ENCODE measurements at regions not wholly inside any gene's neighbourhood (a gene's known extent, or its start where the extent isn't known, plus 50 kb on each side); places are given as distances from the start of the nearest gene placed in this dataset.

DNA sequence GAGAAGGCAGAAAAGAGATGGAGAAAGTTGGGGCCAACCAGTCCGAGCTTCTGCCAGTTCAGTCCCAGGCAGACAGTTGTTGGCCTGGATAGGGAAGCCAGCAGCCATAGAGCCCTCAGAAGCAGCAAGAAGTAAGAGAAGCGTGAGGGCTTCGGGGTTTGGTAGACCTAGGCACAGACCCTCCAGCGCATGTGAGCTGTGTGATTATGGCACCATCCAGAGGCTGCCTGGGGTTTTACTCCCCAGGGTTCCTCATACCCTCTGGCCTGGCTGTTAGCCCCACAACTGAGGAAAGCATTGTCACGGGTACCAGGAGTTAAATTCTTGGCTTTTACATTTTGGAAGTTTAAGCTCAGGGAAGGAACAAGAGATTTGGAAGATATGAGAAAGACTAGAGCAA lies 93.7 kb upstream of the RAB6C start:
- DNase-seq (ENCODE audit: low read depth in 3 of 3, low spot score in 1 of 3): no peak

DNA sequence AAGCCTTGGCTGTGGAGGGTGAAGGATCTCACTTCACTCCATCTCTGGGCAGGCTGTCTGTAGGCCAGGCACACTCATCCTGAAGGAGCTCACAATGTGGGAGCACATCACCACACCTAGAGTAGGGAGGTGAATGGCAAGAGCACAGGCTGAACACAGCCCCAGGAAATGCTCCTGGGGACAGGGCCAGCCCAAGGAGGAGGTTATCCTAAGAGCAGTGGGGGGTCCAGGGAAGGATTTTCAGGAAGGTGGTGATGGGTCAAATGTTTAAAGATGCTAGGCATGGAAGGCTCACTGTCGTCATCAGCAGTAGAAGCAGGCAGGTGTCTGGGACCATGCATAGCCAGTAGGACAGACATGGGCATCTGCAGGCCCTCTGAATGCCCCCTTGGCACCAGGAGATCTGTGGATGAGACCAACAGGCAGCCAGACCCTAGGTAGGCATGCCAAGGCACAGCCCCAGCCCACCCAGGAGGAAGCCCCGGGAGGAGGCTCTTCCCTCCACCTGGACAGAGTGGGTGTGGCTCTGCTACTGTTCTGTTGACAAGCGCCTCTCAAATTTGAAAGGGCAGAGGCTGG lies 91.7 kb upstream of the RAB6C start:
- no peak for DNase-seq (ENCODE audit: low read depth in 3 of 3, low spot score in 1 of 3)

DNA sequence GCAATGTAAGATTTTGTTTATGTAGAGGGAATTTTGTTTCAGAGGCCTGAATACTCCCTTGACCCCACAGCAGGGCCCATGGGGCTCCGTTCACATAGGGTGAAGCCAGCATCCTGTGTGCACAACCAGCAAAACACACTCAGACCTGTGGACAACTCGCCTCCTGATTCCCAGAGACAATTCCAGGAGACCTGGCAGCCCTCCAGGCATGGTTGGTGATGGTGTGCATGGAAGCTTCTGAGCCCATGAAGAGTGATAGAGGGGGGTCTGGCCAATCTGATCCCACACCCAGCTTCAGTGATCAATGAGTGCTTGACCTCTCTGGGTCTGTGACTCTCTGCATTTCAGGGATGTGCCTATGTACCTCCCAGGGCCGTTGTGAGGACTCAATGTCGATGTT lies 91.0 kb upstream of the RAB6C start:
- no peak for DNase-seq (ENCODE audit: low read depth in 3 of 3, low spot score in 1 of 3)

DNA sequence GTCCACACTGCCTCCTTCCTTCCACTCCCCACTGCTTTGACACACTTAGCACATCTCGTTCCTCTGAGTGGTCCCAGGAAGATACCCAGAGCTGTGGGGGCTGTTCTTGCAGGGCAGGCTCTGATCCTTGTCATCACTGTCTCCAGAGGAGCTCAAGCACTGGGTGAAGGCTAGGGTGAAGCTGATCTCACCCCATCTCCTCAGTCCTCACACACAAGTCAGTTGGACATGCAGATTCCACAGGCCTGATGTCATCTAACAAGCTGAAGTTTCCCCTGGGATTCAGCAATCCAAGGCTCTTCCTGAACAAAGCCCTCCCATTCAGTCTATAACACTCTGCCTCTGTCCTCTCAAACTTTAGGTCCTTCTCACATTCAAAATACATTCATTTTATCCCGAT lies 90.6 kb upstream of the RAB6C start:
- no peak for DNase-seq (ENCODE audit: low read depth in 3 of 3, low spot score in 1 of 3)

DNA sequence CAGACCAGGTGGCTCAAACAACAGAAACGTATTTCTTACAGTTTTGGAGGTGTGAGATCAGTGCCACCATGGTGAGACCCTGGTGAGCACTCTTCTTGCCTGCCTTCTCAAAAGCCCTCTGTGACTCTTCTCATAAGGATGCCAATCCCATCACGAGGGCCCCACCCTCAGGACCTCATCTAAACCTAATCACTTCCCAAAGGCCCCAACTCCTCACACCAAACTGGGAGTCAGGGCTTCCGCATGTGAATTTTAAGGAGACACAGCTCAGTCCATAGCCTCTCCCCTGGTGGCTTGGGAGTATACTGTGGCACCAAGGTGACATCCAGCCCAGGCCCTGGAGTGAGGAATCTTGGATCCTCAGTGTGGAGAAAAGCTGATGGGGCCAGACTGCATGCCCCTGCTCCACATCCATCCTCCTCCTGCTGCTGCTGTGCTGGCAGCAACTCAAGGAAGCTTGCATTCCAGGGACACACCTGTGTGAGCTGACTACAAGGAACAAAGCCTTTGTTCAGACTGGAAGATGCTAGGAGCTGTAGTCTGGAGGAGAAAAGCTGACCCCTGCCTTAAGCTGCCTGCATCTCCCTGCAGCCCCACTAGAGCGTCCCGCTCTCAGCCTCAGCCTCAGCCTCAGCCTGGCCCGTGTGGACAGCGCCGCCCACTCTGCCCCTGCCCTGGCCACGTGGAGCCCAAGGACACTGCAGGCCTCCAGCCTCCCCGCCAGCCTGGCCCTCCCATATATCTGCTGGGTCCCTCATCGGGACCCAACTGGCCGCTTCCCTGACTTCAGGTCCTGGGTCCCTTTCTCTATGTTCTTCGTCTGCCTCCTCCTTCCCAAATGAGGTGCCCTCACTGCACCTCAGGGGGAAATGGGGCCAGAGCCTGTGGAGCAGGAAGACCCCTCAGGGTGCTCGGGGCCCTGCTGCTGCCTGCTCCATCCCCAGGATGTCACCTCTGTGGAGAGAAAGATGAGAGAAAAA lies 87.8 kb upstream of the RAB6C start:
- DNase-seq (ENCODE audit: low read depth in 3 of 3, low spot score in 1 of 3): no peak

DNA sequence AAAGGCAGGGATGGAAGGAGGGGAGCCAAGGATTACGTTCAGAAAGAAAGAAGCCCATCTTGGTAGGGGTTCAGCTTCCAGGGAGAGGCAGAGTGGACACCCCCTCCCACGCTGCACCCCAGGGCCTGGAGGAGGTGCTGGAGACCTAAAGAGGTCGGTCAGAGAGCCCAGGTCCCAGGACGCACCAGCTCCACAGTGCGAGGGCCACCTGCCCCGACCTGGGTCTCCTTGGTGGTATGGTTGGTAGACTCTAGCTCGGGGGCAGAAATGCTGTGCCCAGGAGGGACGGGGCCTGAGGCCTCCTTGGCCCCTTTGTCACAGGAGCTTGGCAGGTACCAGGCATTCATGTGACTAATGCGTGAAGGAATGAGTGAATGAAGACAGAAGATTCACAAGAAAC lies 87.1 kb upstream of the RAB6C start:
- DNase-seq (ENCODE audit: low read depth in 3 of 3, low spot score in 1 of 3): no peak

DNA sequence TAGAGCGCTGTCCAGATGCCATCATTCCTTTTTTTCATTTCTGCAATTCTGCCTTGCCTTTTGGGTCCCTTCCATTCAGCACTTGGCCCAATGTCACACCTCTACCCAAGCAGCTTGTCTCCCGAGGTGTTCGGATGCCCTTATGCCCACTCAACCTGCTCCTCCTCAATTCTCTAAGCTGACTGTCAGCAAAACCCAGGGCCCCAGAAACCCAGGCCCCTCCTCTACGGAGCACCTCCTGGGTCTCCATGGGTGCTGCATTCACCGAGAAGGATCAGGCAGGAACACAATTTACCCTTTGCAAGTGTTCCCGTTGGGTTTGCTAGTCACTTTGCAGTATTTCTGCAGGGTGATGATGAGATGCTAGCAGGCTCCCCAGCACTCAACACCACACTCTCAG lies 86.7 kb upstream of the RAB6C start:
- DNase-seq (ENCODE audit: low read depth in 3 of 3, low spot score in 1 of 3): no peak

DNA sequence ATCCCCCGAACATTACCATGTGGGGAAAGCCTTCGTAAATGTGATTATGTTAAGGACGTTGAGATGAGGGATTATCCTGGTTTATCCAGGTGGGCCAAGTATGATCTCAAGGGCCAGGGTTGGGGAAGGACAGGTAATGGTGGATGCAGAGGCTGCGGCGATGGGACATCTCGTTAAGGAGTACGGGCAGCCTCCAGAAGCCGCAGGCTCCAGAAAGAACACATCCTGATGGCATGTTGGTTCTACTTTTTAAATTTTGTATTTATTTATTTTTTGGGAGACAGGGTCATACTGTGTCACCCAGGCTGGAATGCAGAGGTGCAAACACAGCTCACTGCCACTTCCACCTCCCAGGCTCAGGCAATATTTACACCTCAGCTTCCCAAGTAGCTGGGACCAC lies 86.2 kb upstream of the RAB6C start:
- no peak for DNase-seq (ENCODE audit: low read depth in 3 of 3, low spot score in 1 of 3)

DNA sequence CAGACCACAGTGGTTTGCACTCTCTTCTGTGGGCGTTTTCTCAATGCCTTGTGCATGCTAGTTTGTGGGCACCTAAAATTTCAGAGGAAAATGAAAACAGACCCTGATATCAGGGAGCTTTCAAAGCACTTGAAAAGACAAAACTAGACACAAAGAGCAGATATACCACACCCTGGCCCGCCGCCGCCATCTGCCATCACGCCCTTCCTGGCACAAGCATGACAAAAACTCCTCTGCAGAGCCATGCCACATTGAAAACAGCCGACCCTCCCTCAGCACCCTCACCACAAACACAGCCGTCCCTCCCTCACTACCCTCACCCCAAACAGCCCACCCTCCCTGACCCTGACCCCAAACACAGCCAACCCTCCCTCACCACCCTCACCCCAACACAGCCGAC lies 84.8 kb upstream of the RAB6C start:
- DNase-seq (ENCODE audit: low read depth in 3 of 3, low spot score in 1 of 3): no peak

DNA sequence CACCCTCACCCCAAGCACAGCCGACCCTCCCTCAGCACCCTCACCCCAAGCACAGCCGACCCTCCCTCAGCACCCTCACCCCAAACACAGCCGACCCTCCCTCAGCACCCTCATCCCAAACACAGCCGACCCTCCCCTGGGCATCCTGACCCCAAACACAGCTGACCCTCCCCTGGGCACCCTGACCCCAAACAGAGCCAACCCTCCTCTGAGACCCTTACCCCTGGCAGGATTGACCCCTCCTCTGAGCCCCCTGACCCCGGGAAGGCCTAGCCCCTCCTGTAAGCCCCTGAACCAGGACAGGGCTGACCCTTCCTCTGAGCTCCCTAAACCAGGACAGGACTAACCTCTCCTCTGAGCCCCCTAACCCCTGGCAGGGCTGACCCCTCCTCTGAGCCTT lies 84.4 kb upstream of the RAB6C start:
- no peak for DNase-seq (ENCODE audit: low read depth in 3 of 3, low spot score in 1 of 3)

DNA sequence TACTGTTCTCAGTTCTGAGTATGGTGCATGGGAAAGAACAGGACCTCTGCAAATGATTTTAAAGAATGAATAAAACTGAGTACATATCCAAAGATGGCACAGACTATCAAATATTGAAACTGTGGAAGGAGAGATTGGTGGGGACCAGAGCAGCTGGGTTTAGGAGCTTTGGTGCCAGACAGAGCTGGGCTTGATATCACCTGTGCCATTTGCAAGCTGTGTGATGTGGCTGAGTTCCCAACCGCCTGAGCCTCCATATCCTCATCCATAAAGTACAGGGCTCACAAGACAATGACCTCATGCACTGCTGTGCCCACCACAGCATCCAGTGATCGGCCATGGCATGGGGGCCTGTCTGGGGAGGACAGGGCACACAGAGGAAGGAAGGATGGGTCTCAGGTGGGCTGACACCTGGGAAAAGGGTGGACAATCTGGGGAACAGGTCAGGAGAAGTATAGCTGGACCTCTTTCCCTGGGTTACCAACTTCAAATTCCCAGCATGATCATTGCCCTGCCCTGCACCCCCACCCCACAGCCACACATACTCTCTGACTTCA lies 83.9 kb upstream of the RAB6C start:
- no peak for DNase-seq (ENCODE audit: low read depth in 3 of 3, low spot score in 1 of 3)

DNA sequence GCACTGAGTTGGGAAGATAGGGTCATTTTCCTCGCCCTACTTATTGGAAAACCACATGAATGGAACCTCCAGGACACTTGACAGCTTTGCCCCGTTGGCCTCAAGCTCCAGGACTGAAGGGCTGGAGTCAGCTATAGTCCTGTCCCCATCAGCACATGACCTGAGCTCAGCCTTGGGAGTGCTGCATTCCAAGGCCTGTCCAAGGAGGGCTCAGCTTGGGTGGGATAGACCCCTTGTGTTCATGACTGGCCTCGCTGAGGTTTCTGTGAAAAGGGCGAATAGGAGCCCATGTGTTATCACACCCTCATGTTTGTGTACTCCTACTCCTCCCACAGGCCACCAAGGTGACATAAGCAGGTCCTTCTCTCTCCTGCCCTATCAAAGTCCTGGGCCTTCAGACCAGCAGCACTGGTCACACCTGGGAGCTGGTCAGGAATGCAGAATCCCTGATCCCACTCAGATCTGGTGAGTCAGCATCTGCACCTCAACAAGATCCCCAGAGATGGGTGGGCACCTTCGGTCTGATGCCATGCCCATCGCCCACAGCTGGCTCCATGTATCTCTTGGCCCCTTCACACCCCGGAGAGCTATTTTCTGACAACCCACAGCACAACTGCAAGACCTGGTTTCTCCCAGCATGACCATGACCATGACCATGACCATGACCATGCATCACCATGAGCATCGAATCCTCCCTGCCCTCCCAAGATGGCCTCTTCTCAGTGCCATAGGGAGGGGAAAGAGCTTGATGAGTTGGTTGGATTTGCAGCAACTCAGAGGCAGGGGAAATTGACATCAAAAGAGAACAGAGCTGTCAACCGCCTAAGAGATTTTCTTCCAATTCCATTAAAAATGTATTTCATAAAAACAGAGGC lies 83.0 kb upstream of the RAB6C start:
- DNase-seq (ENCODE audit: low read depth in 3 of 3, low spot score in 1 of 3): no peak

DNA sequence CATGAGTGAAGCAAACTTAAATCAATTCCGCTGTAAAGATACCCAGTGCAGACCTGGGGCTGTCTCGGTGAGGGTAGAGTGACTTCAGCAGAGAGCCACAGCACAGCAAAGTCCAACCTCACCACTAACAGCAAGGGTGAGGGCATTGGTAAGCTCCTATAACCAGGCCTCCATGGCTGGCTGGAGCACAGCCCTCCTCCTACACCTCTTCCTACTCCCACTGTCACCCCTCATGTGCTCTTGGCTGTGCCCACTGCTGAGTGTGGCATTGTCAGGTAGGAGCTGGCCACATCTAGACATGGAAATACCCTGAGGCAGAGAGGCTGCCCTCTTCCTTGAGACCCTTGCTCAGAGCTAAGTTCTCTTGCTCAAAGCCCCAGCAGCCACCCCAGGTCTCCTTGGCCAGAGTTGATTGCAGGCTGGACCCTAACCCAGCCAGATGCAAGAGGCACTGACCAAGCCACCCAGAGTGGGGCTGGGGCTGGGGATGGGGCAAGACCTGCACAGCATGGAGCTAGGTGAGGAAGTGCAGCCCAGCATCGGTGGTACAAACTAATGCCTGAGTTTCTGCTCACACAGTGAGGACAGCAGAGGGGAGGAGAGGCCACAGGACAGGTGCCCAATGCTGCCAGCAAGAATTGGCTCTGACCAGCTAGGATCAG lies 77.6 kb upstream of the RAB6C start:
- no peak for DNase-seq (ENCODE audit: low read depth in 3 of 3, low spot score in 1 of 3)

DNA sequence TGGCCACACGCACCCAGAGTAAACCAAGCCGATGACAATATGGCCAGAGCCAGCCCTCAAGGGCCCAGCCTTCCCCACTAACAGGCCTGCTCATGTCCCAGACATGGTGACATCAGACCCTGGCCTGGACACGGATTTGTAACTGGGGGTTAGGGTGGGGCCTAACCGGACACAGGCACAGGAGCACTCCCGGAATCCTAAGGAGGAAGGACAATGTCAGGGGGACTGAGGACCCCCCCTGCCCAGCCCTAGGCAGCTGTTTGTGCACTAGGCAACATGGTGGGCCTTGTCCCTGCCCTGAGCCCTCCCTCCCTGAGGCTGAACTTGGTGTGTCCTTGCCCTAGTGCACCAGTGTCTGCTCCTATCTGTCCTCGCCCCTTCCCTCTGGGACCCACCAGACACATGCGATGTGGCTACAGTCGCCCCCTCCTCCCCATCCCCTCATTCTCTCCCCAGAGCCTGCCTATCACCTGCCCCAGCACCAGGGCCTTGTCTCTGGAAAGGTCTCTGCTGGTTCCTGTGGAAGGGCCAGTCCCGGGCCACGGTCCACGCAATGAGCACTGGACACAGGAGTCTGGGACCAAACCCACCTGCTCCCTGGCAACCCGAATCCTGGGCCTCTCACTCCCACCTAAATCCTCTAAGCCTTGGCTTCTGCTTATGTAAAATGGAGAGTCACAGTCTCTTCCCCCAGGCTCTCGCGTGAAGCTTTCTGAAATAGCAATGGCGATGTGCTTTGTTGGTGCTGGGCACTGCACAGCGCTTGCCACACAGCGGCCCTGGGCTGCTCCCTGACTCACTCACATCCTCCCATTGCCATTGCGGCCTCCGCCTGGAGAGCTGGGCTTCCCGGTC lies 76.5 kb upstream of the RAB6C start:
- DNase-seq (ENCODE audit: low read depth in 3 of 3, low spot score in 1 of 3): no peak

DNA sequence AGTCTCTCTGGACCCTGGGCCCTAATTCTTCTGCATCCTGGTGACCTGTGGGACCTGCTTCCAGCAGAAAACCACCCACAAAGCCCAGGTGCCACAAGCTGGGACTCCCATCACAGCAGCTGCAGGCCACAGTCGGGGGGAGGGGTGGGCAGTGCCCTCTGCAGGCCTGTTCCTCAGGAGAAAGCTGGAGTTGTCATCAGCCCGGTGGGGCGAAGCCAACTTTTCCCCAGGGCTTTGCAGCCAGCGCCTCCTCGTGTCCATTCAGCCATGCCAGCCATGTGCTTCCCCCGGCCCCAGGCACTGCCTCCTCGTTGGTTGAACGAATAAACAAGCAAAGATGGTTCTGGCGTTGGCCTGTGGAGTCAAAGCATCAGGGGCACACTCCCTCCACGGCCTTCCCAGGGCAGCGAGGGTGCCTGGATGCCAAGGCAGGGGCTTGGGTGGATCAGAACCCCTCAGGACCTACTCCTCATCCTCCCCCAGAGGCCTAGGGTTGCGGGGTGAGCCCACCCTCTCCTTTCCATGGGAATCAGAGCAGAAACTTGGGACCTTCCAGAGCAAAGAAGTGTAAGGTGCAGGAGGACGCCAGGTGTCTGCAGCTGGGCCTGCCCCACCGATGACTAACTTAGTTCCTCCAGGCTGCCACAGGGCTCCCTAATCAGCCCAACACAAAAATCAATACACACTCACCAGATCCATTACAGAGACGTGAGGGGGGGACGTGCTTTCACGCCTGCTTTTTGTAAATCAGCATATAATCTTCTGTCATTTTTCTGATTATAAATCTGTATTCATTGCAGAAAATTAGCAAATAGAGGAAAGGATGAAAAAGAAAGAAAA lies 75.7 kb upstream of the RAB6C start:
- DNase-seq (ENCODE audit: low read depth in 3 of 3, low spot score in 1 of 3): no peak

DNA sequence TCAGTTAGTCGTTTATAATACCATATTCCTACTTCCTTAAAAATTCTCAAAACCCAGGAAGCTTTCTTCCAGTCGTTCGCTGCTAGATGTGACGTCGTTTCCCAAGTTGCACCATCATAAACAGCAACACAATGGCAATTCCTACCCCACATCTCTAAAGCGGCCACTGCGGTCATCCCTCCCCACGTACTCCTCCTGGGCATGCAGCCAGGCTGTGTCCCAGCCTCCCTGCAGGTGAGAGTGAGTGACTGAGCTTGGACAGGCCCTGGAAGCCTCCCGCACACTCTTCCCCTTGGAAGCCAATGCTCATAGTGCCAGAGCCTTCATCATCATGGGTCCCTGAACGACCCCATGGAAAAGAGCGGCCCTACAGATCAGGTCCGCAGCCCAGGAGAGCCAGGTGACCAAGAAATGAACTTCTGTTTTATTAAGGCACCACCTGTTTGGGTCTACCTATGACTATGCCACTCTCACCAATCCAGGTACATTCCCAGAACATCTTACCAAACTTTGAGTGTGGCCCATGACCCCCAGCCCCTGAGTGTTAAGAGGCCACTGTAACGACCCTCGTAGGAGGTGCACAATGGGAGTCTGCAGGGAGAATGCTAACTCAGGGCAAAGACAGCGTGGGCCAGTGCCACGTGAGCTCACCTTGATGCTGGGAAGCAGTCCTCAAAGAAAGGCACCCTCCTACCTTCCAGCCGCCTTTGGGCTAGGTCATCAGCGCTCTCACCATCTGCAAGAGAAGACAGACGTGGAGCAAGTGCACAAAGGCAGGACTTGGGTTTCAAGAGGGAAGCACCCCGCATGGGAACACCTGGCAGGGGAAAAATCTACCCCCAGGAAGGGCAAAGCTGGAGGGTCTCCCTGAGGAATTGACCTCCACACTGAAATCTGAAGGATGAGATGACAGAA lies 74.7 kb upstream of the RAB6C start:
- DNase-seq (ENCODE audit: low read depth in 3 of 3, low spot score in 1 of 3): no peak

DNA sequence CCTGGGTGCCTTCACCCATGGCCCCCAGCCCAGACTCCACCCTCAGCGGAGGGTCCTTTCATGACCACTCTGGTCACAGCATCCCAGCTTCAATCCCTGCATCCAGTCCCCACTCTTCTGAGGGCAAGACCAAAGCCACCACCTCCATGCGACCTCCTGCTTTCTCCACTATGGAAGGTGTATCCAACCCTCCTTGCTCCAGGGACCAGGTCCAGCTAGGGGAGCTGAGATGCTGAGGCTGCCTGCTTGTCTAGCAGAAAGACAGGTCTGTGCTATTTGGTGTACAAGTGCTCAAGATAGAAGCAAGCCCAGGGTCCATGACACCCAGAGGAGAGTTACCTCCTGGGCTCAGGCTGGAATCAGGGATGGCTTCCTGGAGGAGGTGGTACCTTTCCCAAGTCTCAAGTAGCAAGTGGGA lies 73.8 kb upstream of the RAB6C start:
- no peak for DNase-seq (ENCODE audit: low read depth in 3 of 3, low spot score in 1 of 3)

All from stimulated activated CD4-positive, alpha-beta T cell treated with anti-CD3 and anti-CD28 coated beads, TNF-alpha, amount 100 ng/mL, for 1 hour (primary cell).